GM19025 (cell line): ENCODE measurements at regions not wholly inside any gene's neighbourhood (a gene's known extent, or its start where the extent isn't known, plus 50 kb on each side); places are given as distances from the start of the nearest gene placed in this dataset.
"Not testable (repeated sequence)": the region's sequence is repeated elsewhere in the genome, so short reads cannot be mapped to it uniquely, and the experiment has no call there.

Source experiments
- ATAC-seq: cut with Tn5 transposase; IDR thresholded peaks from one replicate; pipeline ENCODE4 v1.9.1; 2021; ENCODE audit warnings: mild to moderate bottlenecking, low read depth, moderate library complexity; ENCODE audit not compliant: unreplicated experiment

DNA sequence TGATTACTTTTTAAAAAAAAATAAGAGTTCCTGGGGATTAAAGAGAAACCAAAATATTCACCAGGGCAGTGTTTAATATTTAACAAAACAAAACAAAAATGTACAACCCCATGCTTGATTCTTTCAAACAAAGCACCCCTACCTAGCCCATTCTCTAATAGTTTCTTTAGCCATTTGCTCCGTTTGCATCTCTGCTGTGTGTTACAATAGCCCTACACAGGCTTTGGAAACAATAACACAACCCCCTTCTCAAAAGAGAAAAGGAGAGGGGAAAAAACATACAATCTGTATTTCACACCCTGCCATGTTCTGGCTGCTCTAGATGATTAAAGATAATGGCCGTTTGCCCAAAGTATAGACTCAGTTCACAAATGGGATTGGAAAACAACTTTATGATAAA lies 302.9 kb downstream of the CPS1 start:
- ATAC-seq, result no peak

DNA sequence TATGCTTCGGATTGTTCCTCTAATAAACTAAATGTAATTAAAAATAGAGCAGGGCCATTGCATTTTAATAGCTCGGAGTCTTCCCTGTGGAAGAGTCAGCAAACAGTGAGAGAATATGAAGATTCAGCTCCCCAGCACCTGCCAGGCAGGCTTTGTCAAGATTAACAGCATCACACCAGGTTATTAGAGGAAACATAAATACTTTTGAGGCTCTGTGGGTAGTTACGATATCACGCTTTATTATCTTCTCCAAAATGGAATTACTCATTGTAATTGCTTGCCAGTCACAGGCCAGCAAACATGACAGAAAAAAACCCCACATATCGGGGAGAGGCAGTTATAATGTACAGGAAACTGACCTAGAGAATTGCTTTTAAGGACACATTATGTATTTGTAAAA lies 303.9 kb downstream of the CPS1 start:
- no peak for ATAC-seq

GRCh38 chr2:210861038-210861665 lies 304.8 kb downstream of the CPS1 start:
- ATAC-seq, result no peak

GRCh38 chr2:210862283-210863065 lies 306.1 kb downstream of the CPS1 start:
- no peak for ATAC-seq

- no peak for ATAC-seq
Observed at GRCh38 chr2:210863283-210863682, 306.9 kb downstream of the CPS1 start.

- not testable (repeated sequence) for ATAC-seq
Observed at GRCh38 chr2:210871566-210871965, 315.2 kb downstream of the CPS1 start.

DNA sequence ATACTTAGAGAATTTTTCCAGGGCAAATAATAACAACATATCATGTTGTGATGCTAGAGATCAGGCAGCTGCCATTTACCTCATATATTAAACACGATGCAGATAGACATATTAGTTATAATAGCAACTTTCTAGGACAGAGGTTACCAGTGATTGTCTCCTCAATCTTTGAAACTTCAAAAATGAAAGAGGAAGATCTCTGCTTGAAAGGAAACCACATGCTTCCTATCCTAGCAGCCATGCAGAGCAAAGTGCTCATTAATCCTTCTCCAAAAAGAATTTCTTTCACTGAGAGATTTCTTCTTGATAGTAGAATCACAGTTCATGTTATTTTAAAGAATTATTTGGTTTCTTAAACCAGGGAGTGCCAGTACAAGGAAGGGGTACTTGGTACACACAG lies 317.2 kb downstream of the CPS1 start:
- no peak for ATAC-seq

DNA sequence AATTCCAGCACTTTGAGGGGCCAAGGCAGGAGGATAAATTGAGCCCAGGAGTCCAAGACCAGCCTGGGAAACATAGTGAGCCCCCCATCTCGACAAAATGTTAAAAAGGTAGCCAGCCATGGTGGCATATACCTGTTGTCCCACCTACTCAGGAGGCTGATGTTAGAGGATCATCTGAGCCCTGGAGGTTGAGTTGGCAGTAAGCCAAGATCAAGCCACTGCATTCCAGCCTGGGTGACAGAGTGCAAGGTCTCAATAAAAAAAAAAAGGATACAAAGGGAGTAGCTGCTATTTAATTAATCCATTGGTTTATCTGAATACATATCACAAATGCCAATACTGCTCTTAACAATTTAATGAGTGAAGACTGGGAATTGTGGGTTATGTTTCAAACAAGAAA lies 327.8 kb downstream of the CPS1 start:
- ATAC-seq, result no peak

DNA sequence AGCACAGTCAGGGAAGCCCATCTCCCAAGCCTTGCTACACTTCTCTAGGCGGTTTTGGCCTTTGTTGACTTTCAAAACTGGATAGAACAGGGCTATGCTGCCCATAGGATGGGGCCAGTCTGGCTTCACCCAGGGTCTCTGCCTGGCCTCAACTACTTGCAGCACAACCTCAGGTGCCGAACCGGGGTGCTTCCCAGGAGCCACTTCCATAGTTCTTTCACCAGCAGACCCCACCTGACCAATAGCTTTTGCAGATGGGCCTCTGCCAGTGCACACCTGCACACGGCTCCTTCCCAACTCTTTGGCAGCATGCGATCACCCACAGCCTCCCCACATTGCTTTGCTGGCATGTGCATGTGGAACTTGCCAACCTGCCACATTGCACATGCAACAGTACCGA lies 331.6 kb downstream of the CPS1 start:
- ATAC-seq, result no peak

- no peak for ATAC-seq
Observed at GRCh38 chr2:210895132-210895531, 338.7 kb downstream of the CPS1 start.

DNA sequence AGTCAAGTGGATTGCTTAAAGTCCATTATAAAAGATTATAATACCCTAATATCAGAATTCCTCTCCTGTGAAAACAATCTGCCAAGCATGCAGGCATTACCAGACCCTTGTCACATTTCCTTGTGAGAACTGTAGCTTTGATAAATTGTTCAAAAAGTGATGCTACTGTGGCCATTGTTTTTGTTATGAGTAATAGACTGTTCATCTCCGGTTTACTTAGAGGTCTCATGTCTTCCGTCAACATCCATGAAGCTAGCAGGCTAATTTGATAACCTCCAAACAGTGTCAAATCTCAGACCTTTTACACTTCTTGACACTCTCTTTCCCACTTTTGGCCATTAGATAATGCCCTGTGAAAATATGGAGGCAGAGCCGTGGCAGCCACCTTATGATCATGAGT lies 342.7 kb downstream of the CPS1 start:
- ATAC-seq, result no peak

- ATAC-seq, result no peak
Observed at GRCh38 chr2:210901326-210901725, 344.9 kb downstream of the CPS1 start.

- no peak for ATAC-seq
Observed at GRCh38 chr2:210912779-210913178, 356.4 kb downstream of the CPS1 start.

DNA sequence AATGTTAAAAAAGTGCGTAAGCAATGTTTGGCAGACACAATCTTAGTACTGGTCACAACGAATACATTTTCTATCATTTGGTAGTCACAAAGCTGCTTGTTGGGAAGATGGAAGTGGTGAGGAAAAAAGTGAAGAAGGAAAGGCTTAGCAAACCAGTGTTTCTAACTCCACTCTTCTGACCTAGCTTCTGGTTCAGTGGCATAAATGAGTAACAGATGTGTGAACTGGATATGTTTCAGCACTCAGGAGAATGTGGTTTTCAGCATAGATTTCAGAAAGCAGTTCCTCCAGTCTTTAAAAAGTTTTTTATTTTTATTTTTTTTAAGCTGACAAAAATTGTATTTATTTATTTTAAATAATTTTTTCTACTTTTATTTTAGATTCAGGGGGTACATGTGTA lies 357.1 kb downstream of the CPS1 start:
- ATAC-seq, result no peak

- no peak for ATAC-seq
Observed at GRCh38 chr2:210915912-210916311, 359.5 kb downstream of the CPS1 start.

GRCh38 chr2:210917465-210917864 lies 361.1 kb downstream of the CPS1 start:
- no peak for ATAC-seq

DNA sequence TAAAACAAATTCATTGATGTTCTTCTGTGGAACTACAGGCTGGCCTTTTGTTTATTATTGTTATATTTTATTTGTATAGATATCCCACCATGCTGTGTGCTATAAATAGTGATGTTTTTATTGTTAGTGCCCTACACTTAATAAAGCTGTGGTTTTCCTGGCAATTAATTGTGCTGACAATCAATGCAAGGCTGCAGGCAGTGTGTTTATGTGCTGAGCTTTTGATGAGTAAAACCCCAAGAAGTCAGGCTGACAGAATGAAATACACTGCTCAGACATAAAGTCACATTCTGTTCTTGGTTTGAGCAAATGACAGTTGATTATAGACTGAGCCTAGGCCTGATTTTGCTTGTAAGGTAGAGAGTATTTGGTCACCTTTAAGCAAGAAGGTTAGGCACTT lies 362.7 kb downstream of the CPS1 start:
- no peak for ATAC-seq

DNA sequence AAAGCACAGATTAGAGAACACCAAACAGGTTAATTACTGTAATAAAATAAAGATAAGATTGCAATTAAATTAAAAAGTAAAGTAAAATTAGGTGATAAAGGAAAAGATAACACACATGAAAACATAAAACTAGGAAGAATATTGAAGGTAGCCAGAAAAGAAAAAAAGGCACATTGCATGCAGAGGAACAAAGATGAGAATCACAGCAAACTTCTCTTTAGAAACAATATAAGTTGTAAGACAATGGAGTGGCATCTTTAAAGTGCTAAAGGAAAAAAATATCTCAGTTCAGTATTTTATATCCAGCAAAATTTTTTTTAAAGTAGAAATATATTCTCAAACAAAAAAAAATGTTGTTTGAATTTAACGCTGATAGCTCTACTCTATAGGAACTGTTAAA lies 366.0 kb downstream of the CPS1 start:
- no peak for ATAC-seq

DNA sequence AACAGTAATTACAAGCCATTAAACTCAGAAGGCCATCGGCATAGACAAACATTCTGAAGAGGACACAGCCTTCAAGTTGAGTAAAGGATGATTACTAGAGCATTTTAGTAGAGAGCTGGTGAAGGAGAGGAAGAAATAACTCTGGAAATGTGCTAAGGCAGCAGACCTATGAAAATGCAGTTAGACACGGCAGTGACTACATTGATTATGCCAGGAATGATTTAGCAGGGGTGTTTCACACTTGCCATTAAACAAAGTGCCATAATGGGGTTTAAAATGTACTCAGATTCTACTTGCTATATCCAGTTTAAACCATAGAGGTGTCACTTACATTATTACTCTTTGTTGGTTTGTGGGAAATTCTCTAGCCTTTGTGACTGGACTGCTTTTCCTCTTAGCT lies 372.3 kb downstream of the CPS1 start:
- no peak for ATAC-seq

- no peak for ATAC-seq
Observed at GRCh38 chr2:210938228-210938627, 381.8 kb downstream of the CPS1 start.

GRCh38 chr2:210946395-210946794 lies 390.0 kb downstream of the CPS1 start:
- ATAC-seq, result no peak

GRCh38 chr2:210950434-210951060 lies 394.1 kb downstream of the CPS1 start:
- not testable (repeated sequence) for ATAC-seq
